ENCODE measurements at regions not wholly inside any gene's neighbourhood (a gene's known extent, or its start where the extent isn't known, plus 50 kb on each side); places are given as distances from the start of the nearest gene placed in this dataset.

DNA sequence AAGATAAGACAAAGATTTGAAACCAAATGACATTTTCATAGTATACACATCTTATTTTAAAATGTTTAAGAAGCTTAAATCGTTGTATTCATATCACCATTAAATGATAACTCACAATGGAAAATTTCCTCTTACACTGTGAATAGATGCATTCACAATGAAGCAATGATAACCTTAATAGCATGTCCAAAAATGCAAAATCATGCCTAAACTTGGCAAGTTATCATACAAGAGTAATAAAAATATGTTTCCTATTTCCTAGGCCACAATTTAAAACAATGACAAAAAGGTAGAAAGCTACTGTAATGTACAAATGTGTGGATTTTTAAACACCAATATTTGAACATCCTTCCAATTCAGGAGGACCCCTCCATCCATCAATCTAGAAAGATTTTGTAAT, 157.4 kb upstream of the GULP1 start:
- no peaks in the 10 kb centered on the region for H3K36me3 ChIP-seq (replicated peaks in 1 of 2)
- TF ChIP-seq CTCF (IDR thresholded peaks at IDR 0.05): no peak
- H3K27me3 ChIP-seq: no peaks in the 10 kb centered on the region
- H3K4me1 ChIP-seq (replicated peaks in 1 of 2): no peaks in the 10 kb centered on the region
- H3K4me3 ChIP-seq: no peak overlapping the region
- no peaks in the 10 kb centered on the region for H3K9me3 ChIP-seq (replicated peaks in 1 of 3)
- intact Hi-C loops (cut with DNase I): no loop called here
- DNase-seq: no peak
- no peak overlapping the region for H3K27ac ChIP-seq
- WGBS, 4 donors: 53 to 74% (median 69%) methylated on average over 1 of the region's 1 CpG

GRCh38 chr2:188138313-188138712, 153.4 kb upstream of the GULP1 start:
- TF ChIP-seq POLR2A (IDR thresholded peaks at IDR 0.05) (no peak), CTCF (IDR thresholded peaks at IDR 0.05) (no peak)
- Histone ChIP-seq H3K4me1 (replicated peaks in 1 of 2) (no peaks in the 10 kb centered on the region), H3K9me3 (replicated peaks in 1 of 3) (no peaks in the 10 kb centered on the region), H3K4me3 (no peak overlapping the region), H3K36me3 (replicated peaks in 1 of 2) (no peaks in the 10 kb centered on the region), H3K27me3 (no peaks in the 10 kb centered on the region), H3K27ac (no peak overlapping the region)
- intact Hi-C loops (cut with DNase I): no loop called here
- no peak for DNase-seq

DNA sequence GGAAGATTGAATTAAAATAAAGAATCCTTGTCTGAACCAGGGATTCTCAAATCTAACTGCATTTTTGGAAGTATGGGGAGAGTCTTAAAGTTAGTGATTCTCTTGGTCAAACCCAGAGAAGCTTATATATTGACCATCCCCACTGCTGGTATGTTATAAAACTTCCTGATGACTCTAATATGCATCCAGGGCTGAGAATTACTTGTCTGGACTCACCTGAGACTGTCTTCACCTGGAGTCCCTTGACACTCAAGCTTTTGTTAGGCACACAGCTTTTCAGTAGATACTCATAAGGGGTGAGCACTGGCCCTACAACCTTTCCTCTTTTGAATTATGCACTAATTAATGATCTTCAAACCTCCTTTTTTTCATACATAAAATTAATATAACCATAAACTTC, 149.6 kb upstream of the GULP1 start:
- intact Hi-C loops (cut with DNase I): no loop called here
- no peaks in the 10 kb centered on the region for H3K4me1 ChIP-seq (replicated peaks in 1 of 2)
- no peaks in the 10 kb centered on the region for H3K36me3 ChIP-seq (replicated peaks in 1 of 2)
- DNase-seq: no peak
- no peaks in the 10 kb centered on the region for H3K9me3 ChIP-seq (replicated peaks in 1 of 3)
- H3K27me3 ChIP-seq: no peaks in the 10 kb centered on the region
- TF ChIP-seq POLR2A (IDR thresholded peaks at IDR 0.05): no peak
- no peak for TF ChIP-seq CTCF (IDR thresholded peaks at IDR 0.05)
- no peak overlapping the region for H3K4me3 ChIP-seq
- H3K27ac ChIP-seq: no peak overlapping the region

DNA sequence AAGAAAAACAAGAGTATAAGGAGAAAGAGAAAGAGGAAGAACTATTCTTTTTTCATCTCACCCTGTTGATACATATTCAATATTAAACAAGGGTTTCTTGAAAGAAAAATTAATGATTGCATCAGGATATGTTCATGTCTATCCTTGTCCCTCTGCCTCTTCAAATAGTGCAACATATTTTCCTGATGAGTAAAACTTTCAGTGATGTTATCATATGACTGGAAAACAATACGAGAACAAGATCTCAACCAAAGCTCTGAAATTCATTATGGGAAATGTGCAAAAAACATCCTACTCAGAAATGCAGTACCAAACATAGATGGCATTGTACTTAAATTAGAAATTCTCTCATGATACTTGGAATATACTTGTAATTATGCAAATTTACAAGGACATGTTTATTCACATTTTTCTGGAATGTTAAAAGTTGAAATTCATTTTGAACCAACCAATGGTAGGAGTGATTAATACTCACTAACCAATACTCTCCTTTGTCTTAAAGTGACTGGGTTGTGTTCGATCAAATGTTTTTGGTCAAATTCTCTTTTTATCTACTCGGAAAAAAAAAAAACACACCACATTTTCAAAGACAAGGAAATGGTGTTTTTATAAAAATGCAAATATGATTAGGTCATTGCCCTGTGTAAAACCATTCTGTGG, 148.9 kb upstream of the GULP1 start:
- Histone ChIP-seq H3K4me3 (no peak overlapping the region), H3K9me3 (replicated peaks in 1 of 3) (no peaks in the 10 kb centered on the region), H3K4me1 (replicated peaks in 1 of 2) (no peaks in the 10 kb centered on the region), H3K27me3 (no peaks in the 10 kb centered on the region), H3K27ac (no peak overlapping the region), H3K36me3 (replicated peaks in 1 of 2) (no peaks in the 10 kb centered on the region)
- intact Hi-C loops (cut with DNase I): no loop called here
- WGBS, 4 donors: 54 to 61% (median 59%) methylated on average over 3 of the region's 3 CpGs
- no peak for DNase-seq
- TF ChIP-seq CTCF (IDR thresholded peaks at IDR 0.05) (no peak), POLR2A (IDR thresholded peaks at IDR 0.05) (no peak)

Measured in adrenal gland (tissue), 9 donors.